Parathyroid adenoma (tissue), 2 donors: ENCODE measurements at regions not wholly inside any gene's neighbourhood (a gene's known extent, or its start where the extent isn't known, plus 50 kb on each side); places are given as distances from the start of the nearest gene placed in this dataset.

Experiments used
- H2AFZ ChIP-seq: fragments of 300-600 bp; sonication (generic); one replicate; pipeline ENCODE4 v1.7.0; 2017; ENCODE audit warnings: antibody characterized with exemption, mild to moderate bottlenecking
- H3K27ac ChIP-seq: fragments of 300-600 bp; sonication (generic); one replicate; pipeline ENCODE4 v1.7.0; 2017
- H3K27me3 ChIP-seq: fragments of 300-600 bp; sonication (generic); one replicate; pipeline ENCODE4 v1.7.0; 2017; ENCODE audit warnings: low read length; ENCODE audit not compliant: control insufficient read depth, insufficient read depth
- H3K36me3 ChIP-seq: fragments of 300-600 bp; sonication (generic); one replicate; pipeline ENCODE4 v1.7.0; 2017; ENCODE audit warnings: low read length; ENCODE audit not compliant: control insufficient read depth, insufficient read depth
- H3K4me1 ChIP-seq: fragments of 300-600 bp; sonication (generic); one replicate; pipeline ENCODE4 v1.7.0; 2017; ENCODE audit warnings: control low read depth
- H3K4me2 ChIP-seq: fragments of 300-600 bp; sonication (generic); one replicate; pipeline ENCODE4 v1.7.0; 2017; ENCODE audit warnings: low read length
- H3K4me3 ChIP-seq: fragments of 300-600 bp; sonication (generic); one replicate; pipeline ENCODE4 v1.7.0; 2017; ENCODE audit warnings: low read depth, low read length
- H3K79me2 ChIP-seq: fragments of 300-600 bp; sonication (generic); one replicate; pipeline ENCODE4 v1.7.0; 2017; ENCODE audit warnings: control low read depth
- H3K9ac ChIP-seq: fragments of 300-600 bp; sonication (generic); one replicate; pipeline ENCODE4 v1.7.0; 2017; ENCODE audit warnings: mild to moderate bottlenecking
- H3K9me3 ChIP-seq: fragments of 300-600 bp; sonication (generic); one replicate; pipeline ENCODE4 v1.7.0; 2017; ENCODE audit warnings: low read length; ENCODE audit not compliant: control insufficient read depth
- TF ChIP-seq, protein P1 (sequence below): fragments of 300-600 bp; sonication (generic); IDR thresholded peaks from one replicate; pipeline ENCODE4 v1.7.0; 2017; ENCODE audit warnings: antibody characterized with exemption, mild to moderate bottlenecking
- donor health status: primary hyperparathyroidism.

DNA sequence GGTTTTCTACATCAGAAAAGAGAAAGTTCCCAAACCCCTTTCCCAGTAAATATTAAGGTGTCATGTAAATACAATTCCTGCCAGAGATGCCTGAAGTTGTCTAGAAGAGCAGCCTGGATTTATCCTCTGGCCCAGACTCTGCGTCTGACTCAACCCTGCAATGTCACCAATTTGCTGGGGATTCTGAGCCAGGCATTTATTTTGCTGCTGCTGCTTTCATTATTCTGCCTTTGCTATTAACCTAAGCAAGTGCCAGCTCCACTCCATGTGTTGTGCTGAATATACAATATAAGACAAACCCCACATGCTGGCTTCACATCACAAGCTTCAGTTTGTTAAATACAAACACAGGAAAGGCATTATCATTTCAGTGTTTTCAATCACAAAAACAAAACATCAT, 59.1 kb downstream of the ELAPOR2 start:
- H3K9me3 ChIP-seq, result no peaks in the 10 kb centered on the region
- peaks cover 5% of the 10 kb centered on the region for H3K79me2 ChIP-seq
- TF ChIP-seq, protein P1, sequence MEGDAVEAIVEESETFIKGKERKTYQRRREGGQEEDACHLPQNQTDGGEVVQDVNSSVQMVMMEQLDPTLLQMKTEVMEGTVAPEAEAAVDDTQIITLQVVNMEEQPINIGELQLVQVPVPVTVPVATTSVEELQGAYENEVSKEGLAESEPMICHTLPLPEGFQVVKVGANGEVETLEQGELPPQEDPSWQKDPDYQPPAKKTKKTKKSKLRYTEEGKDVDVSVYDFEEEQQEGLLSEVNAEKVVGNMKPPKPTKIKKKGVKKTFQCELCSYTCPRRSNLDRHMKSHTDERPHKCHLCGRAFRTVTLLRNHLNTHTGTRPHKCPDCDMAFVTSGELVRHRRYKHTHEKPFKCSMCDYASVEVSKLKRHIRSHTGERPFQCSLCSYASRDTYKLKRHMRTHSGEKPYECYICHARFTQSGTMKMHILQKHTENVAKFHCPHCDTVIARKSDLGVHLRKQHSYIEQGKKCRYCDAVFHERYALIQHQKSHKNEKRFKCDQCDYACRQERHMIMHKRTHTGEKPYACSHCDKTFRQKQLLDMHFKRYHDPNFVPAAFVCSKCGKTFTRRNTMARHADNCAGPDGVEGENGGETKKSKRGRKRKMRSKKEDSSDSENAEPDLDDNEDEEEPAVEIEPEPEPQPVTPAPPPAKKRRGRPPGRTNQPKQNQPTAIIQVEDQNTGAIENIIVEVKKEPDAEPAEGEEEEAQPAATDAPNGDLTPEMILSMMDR, result no peak
- no peak overlapping the region for H3K9ac ChIP-seq
- H3K4me3 ChIP-seq, result no peak overlapping the region
- H3K4me2 ChIP-seq, result no peak overlapping the region
- H3K27ac ChIP-seq, result peak overlapping the region; percentile 85
- peak overlapping the region; percentile 67 for H2AFZ ChIP-seq
- no peaks in the 10 kb centered on the region for H3K27me3 ChIP-seq
- peaks cover 35% of the 10 kb centered on the region for H3K4me1 ChIP-seq
- H3K36me3 ChIP-seq, result no peaks in the 10 kb centered on the region

DNA sequence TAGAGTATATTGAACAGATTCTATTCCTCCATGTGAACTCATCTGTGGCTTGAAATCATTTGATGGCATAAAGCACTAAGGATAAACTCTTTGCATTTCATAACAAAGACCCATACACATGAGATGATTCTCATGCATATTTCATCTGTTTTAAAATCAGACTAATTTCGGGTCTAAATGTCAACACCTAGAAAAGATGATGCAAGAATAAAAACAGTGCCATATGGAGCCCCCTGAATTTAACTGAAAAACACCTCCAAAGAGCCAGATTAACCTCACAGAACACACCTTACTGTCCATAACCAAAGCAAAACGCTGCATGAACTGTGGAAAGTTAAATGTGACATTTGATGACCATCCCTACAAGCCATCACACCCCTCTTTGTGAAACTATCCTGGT, 59.7 kb downstream of the ELAPOR2 start:
- peaks cover 8% of the 10 kb centered on the region for H3K79me2 ChIP-seq
- TF ChIP-seq, protein P1, result no peak
- peak overlapping the region; percentile 85 for H3K27ac ChIP-seq
- H3K4me1 ChIP-seq, result peaks cover 38% of the 10 kb centered on the region
- no peaks in the 10 kb centered on the region for H3K27me3 ChIP-seq
- H3K9ac ChIP-seq, result no peak overlapping the region
- H2AFZ ChIP-seq, result peak overlapping the region; percentile 67
- H3K36me3 ChIP-seq, result no peaks in the 10 kb centered on the region
- no peaks in the 10 kb centered on the region for H3K9me3 ChIP-seq
- no peak overlapping the region for H3K4me3 ChIP-seq
- H3K4me2 ChIP-seq, result no peak overlapping the region

DNA sequence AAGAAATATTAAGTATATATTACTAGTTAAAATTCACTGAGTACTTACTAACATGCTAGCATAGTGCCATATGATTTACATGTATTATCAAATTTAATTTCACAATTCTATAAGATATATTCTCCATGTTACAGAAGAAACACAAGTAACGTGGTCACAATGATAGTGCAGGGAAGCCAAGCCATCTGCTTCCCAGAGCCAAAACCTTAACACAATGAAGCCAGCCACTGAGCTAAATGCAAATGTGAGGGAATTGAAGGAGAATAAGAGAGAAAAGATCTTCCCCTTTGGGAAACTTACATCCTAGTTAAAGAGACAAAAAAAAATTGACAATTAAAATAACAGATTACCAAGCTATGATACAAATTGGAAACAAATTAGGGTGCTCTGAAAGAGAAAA, 63.6 kb downstream of the ELAPOR2 start:
- Histone ChIP-seq H3K9me3 (no peaks in the 10 kb centered on the region), H3K4me2 (no peak overlapping the region), H3K27ac (no peak overlapping the region), H3K79me2 (peaks cover 11% of the 10 kb centered on the region), H3K4me1 (peaks cover 24% of the 10 kb centered on the region), H3K36me3 (no peaks in the 10 kb centered on the region), H3K27me3 (no peaks in the 10 kb centered on the region), H2AFZ (no peak overlapping the region), H3K4me3 (no peak overlapping the region), H3K9ac (no peak overlapping the region)
- TF ChIP-seq, protein P1, result no peak

DNA sequence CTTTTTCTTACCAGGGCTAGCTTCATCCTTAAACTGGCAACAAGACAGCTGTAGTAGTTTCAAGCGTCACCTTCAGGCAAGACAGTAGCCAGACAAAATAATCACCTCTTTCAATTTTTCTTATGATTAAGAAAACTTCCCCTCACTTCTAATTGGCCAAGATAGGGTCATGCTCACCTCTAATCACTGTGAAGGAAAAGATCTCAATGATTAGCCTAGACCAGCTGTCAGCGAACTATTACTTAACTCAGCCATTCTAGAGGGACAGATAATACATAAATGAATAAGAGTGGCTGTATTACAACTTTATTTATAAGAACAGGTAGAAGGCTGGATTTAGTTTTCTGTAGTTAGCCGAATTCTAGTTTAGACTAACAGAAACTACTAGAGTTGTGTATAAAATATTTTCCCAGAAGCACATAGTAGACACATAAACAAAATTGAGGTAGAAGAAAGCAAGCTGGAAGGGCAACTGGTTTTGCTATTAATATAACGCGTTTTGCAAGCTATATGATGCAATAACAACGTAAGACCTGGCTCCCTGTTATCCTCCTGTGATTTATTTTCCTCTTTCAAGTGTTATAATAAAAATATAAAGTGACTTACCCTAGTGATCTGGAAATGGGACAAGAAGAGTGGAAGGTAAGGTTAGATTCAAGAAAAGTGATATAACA, 64.3 kb downstream of the ELAPOR2 start:
- Histone ChIP-seq H3K9me3 (no peaks in the 10 kb centered on the region), H3K4me1 (peaks cover 18% of the 10 kb centered on the region), H3K27me3 (no peaks in the 10 kb centered on the region), H2AFZ (no peak overlapping the region), H3K4me3 (no peak overlapping the region), H3K9ac (no peak overlapping the region), H3K27ac (no peak overlapping the region), H3K4me2 (no peak overlapping the region), H3K79me2 (peaks cover 14% of the 10 kb centered on the region), H3K36me3 (no peaks in the 10 kb centered on the region)
- TF ChIP-seq, protein P1, result no peak

DNA sequence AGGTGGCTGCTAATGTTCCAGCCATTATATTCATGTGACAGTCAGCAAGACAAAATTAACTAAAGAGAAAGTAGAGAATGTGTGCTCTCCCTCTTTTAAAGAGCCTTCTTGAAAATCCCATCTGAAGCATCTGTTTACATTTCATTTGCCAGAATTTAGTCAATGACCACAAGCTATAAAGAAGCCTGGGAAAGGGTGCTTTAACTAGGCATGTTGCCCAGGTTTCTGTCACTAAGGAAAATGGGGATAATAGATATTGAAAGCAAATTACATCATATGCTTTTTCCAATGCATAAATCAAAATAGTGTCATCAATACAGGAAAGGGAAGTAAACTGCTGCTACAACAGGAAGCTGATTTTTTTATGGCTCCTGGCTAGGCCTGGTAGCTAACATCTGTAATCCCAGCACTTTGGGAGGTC, 67.7 kb downstream of the ELAPOR2 start:
- no peak overlapping the region for H3K9ac ChIP-seq
- TF ChIP-seq, protein P1, result no peak
- no peak overlapping the region for H3K27ac ChIP-seq
- H3K36me3 ChIP-seq, result no peaks in the 10 kb centered on the region
- H2AFZ ChIP-seq, result no peak overlapping the region
- peaks cover 8% of the 10 kb centered on the region for H3K4me1 ChIP-seq
- H3K27me3 ChIP-seq, result no peaks in the 10 kb centered on the region
- H3K4me2 ChIP-seq, result no peak overlapping the region
- H3K79me2 ChIP-seq, result peaks cover 23% of the 10 kb centered on the region
- no peak overlapping the region for H3K4me3 ChIP-seq
- no peaks in the 10 kb centered on the region for H3K9me3 ChIP-seq
